H9 (cell line): ENCODE measurements at regions not wholly inside any gene's neighbourhood (a gene's known extent, or its start where the extent isn't known, plus 50 kb on each side); places are given as distances from the start of the nearest gene placed in this dataset.

Experiments
- DNase-seq: peaks from one replicate; pipeline ENCODE4 v3.0.0-alpha.2; 2017
- H2AFZ ChIP-seq: one replicate; pipeline ENCODE4 v1.6.1; 2013; ENCODE audit warnings: mild to moderate bottlenecking, low read length, control low read depth, moderate library complexity
- H2AK5ac ChIP-seq: 2 replicates; pipeline ENCODE4 v1.6.1; 2013; ENCODE audit warnings: low read length, control low read depth, mixed read lengths; ENCODE audit not compliant: insufficient read length
- H2BK120ac ChIP-seq: one replicate; pipeline ENCODE4 v1.6.1; 2013; ENCODE audit warnings: low read depth, mild to moderate bottlenecking, low read length, control low read depth, inconsistent platforms; ENCODE audit not compliant: poor library complexity, severe bottlenecking
- H2BK12ac ChIP-seq: 2 replicates; pipeline ENCODE4 v1.6.1; 2013; ENCODE audit warnings: low read length, control low read depth, mixed read lengths, low read depth; ENCODE audit not compliant: insufficient read length
- H2BK15ac ChIP-seq: 2 replicates; pipeline ENCODE4 v1.6.1; 2013; ENCODE audit warnings: low read depth, low read length, control low read depth
- H2BK20ac ChIP-seq: one replicate; pipeline ENCODE4 v1.6.1; 2013; ENCODE audit warnings: low read depth, mild to moderate bottlenecking, low read length, control low read depth, inconsistent platforms; ENCODE audit not compliant: poor library complexity, severe bottlenecking
- H2BK5ac ChIP-seq: 2 replicates; pipeline ENCODE4 v1.6.1; 2013; ENCODE audit warnings: low read length, control low read depth, mixed read lengths; ENCODE audit not compliant: insufficient read length
- H3K14ac ChIP-seq: 2 replicates; pipeline ENCODE4 v1.6.1; 2013; ENCODE audit warnings: low read length, control low read depth; ENCODE audit not compliant: insufficient read depth
- H3K18ac ChIP-seq: 2 replicates; pipeline ENCODE4 v1.6.1; 2013; ENCODE audit warnings: low read depth, mild to moderate bottlenecking, mixed read lengths, low read length, control low read depth; ENCODE audit not compliant: insufficient read length
- H3K23ac ChIP-seq: 2 replicates; pipeline ENCODE4 v1.6.1; 2013; ENCODE audit warnings: low read length, control low read depth, mixed read lengths, low read depth; ENCODE audit not compliant: insufficient read length
- H3K23me2 ChIP-seq: 2 replicates; pipeline ENCODE4 v1.6.1; 2013; ENCODE audit warnings: low read depth, mild to moderate bottlenecking, mixed read lengths, low read length, control low read depth; ENCODE audit not compliant: insufficient read length, poor library complexity, severe bottlenecking
- H3K27ac ChIP-seq: 2 replicates; pipeline ENCODE4 v1.5.1; 2013; ENCODE audit warnings: low read length, control low read depth, mixed read lengths, low read depth; ENCODE audit not compliant: insufficient read length
- H3K27me3 ChIP-seq: 2 replicates; pipeline ENCODE4 v1.6.1; 2013; ENCODE audit warnings: low read length, control low read depth, inconsistent platforms; ENCODE audit not compliant: insufficient read depth
- H3K4ac ChIP-seq: 2 replicates; pipeline ENCODE4 v1.6.1; 2013; ENCODE audit warnings: low read depth, mild to moderate bottlenecking, control low read depth, inconsistent platforms, low read length, moderate library complexity
- H3K4me1 ChIP-seq: 2 replicates; pipeline ENCODE4 v1.6.1; 2013; ENCODE audit warnings: low read length, control low read depth, inconsistent platforms; ENCODE audit not compliant: insufficient read depth
- H3K4me2 ChIP-seq: 2 replicates; pipeline ENCODE4 v1.6.1; 2013; ENCODE audit warnings: low read length, control low read depth, mixed read lengths; ENCODE audit not compliant: insufficient read length, insufficient read depth
- H3K56ac ChIP-seq: 2 replicates; pipeline ENCODE4 v1.6.1; 2013; ENCODE audit warnings: low read depth, mild to moderate bottlenecking, mixed read lengths, low read length, control low read depth; ENCODE audit not compliant: insufficient read length
- H3K79me1 ChIP-seq: 2 replicates; pipeline ENCODE4 v1.6.1; 2013; ENCODE audit warnings: low read depth, mild to moderate bottlenecking, moderate library complexity, low read length, control low read depth, inconsistent platforms; ENCODE audit not compliant: insufficient read depth, poor library complexity, severe bottlenecking
- H3K79me2 ChIP-seq: 2 replicates; pipeline ENCODE4 v1.6.1; 2013; ENCODE audit warnings: low read length, control low read depth, inconsistent platforms; ENCODE audit not compliant: insufficient read depth
- H3K9ac ChIP-seq: 2 replicates; pipeline ENCODE4 v1.6.1; 2013; ENCODE audit warnings: low read length, control low read depth, mixed read lengths; ENCODE audit not compliant: insufficient read length; ENCODE audit errors: extremely low read depth
- H3K9me3 ChIP-seq: one replicate; pipeline ENCODE4 v1.6.1; 2013; ENCODE audit warnings: low read depth, low read length, inconsistent platforms; ENCODE audit not compliant: control insufficient read depth
- H3T11ph ChIP-seq: one replicate; pipeline ENCODE4 v1.6.1; 2013; ENCODE audit warnings: mild to moderate bottlenecking, low read length, control low read depth, inconsistent platforms
- H4K20me1 ChIP-seq: one replicate; pipeline ENCODE4 v1.6.1; 2013; ENCODE audit not compliant: control insufficient read depth, insufficient read length, insufficient read depth
- H4K5ac ChIP-seq: 2 replicates; pipeline ENCODE4 v1.6.1; 2013; ENCODE audit warnings: low read depth, mild to moderate bottlenecking, mixed read lengths, low read length, control low read depth; ENCODE audit not compliant: insufficient read length
- H4K8ac ChIP-seq: replicated peaks from 2 replicates; pipeline ENCODE4 v1.6.1; 2013; ENCODE audit warnings: low read length, control low read depth, mixed read lengths, low read depth; ENCODE audit not compliant: insufficient read length
- H4K91ac ChIP-seq: 2 replicates; pipeline ENCODE4 v1.6.1; 2013; ENCODE audit warnings: low read depth, mild to moderate bottlenecking, moderate library complexity, mixed read lengths, low read length, control low read depth; ENCODE audit not compliant: insufficient read length
- H3K27ac Mint-ChIP-seq, 3 experiments: 2 replicates in 2 of 3; 3 replicates in 1 of 3; pipeline ENCODE4 v1.8.0; 2020 to 2021; ENCODE audit warnings: mixed read lengths in 3 of 3, mild to moderate bottlenecking in 1 of 3, moderate library complexity in 1 of 3
- H3K27me3 Mint-ChIP-seq: 2 replicates; pipeline ENCODE4 v1.8.0; 2021; ENCODE audit warnings: low read depth, mild to moderate bottlenecking, moderate library complexity, mixed read lengths
- H3K36me3 Mint-ChIP-seq, 3 experiments: 2 replicates in 2 of 3; 3 replicates in 1 of 3; pipeline ENCODE4 v1.8.0; 2020 to 2021; ENCODE audit warnings: low read depth in 3 of 3, mixed read lengths in 3 of 3; ENCODE audit not compliant: insufficient read depth in 1 of 3
- H3K4me1 Mint-ChIP-seq, 2 experiments: 2 replicates each; pipeline ENCODE4 v1.8.0; 2020; ENCODE audit warnings: mixed read lengths in 2 of 2
- H3K4me3 Mint-ChIP-seq, 2 experiments: 2 replicates in 1 of 2; 3 replicates in 1 of 2; pipeline ENCODE4 v1.8.0; 2020 to 2021; ENCODE audit warnings: mild to moderate bottlenecking in 2 of 2, mixed read lengths in 2 of 2, moderate library complexity in 1 of 2
- H3K9me3 Mint-ChIP-seq, 2 experiments: 2 replicates in 1 of 2; 3 replicates in 1 of 2; pipeline ENCODE4 v1.8.0; 2020; ENCODE audit warnings: mild to moderate bottlenecking in 2 of 2, mixed read lengths in 2 of 2, moderate library complexity in 1 of 2
- WGBS: extraction: QIAGEN DNeasy Blood & Tissue Kit; methylation state at CpG from one replicate; pipeline ENCODE4 v1.1.7; 2013; ENCODE audit warnings: missing lambda C conversion rate, low lambda C conversion rate, mixed read lengths; ENCODE audit not compliant: insufficient read length; ENCODE audit errors: extremely low coverage; 5-methylcytosine and 5-hydroxymethylcytosine counted together
- TF ChIP-seq, protein P1 (sequence below): fragments of 200-600 bp; sonication (generic); conservative IDR thresholded peaks from 3 replicates; pipeline ENCODE4 v1.8.0; 2021; ENCODE audit warnings: antibody characterized with exemption, mild to moderate bottlenecking

DNA sequence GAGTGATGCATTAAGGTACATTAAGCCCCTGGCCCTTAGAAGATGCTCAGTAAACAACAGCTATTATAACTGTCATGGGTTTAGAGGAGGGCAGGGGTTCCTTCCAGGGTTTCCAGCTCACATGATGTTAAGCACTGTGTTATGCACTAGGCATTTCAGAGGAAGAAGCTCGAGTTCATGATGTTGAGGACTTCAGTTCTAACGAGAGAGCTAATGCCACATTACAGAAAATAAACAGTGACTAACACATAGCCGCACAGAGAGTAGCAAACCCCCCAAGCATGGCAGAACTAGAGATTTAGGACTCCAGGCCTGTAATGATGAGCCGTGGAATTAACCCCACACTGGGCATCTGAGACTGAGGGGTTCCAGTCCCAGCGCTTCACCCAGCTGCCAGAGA is 105.2 kb downstream of the UNC5CL start:
- Histone ChIP-seq H3T11ph (no peak overlapping the region), H2BK12ac (no peak overlapping the region), H4K20me1 (no peaks in the 10 kb centered on the region), H3K56ac (no peak overlapping the region), H3K4ac (no peak overlapping the region), H3K79me2 (no peaks in the 10 kb centered on the region), H2AFZ (no peak overlapping the region), H3K23me2 (no peaks in the 10 kb centered on the region), H2BK15ac (no peak overlapping the region), H4K8ac (no peak overlapping the region), H3K4me2 (no peak overlapping the region), H3K9ac (no peak overlapping the region), H4K91ac (no peak overlapping the region), H3K27ac (no peak overlapping the region), H2BK5ac (no peak overlapping the region), H4K5ac (no peak overlapping the region), H3K79me1 (no peaks in the 10 kb centered on the region), H3K18ac (no peak overlapping the region), H3K9me3 (no peaks in the 10 kb centered on the region), H2BK20ac (no peak overlapping the region), H3K14ac (no peak overlapping the region), H3K4me1 (no peaks in the 10 kb centered on the region; the same call in 1 of the 2 replicates), H3K27me3 (no peaks in the 10 kb centered on the region), H3K23ac (no peak overlapping the region), H2AK5ac (no peak overlapping the region), H2BK120ac (no peak overlapping the region)
- WGBS: no CpG with 5 or more reads among the region's 5 CpGs
- peaks cover 8 to 12% of the 10 kb centered on the region in 2 experiments for H3K4me1 Mint-ChIP-seq
- no peak overlapping the region for H3K27ac Mint-ChIP-seq
- H3K36me3 Mint-ChIP-seq: no peaks in the 10 kb centered on the region
- no peaks in the 10 kb centered on the region for H3K9me3 Mint-ChIP-seq
- H3K27me3 Mint-ChIP-seq: peaks cover 3% of the 10 kb centered on the region; the same call in 1 of the 2 replicates
- TF ChIP-seq, protein P1, sequence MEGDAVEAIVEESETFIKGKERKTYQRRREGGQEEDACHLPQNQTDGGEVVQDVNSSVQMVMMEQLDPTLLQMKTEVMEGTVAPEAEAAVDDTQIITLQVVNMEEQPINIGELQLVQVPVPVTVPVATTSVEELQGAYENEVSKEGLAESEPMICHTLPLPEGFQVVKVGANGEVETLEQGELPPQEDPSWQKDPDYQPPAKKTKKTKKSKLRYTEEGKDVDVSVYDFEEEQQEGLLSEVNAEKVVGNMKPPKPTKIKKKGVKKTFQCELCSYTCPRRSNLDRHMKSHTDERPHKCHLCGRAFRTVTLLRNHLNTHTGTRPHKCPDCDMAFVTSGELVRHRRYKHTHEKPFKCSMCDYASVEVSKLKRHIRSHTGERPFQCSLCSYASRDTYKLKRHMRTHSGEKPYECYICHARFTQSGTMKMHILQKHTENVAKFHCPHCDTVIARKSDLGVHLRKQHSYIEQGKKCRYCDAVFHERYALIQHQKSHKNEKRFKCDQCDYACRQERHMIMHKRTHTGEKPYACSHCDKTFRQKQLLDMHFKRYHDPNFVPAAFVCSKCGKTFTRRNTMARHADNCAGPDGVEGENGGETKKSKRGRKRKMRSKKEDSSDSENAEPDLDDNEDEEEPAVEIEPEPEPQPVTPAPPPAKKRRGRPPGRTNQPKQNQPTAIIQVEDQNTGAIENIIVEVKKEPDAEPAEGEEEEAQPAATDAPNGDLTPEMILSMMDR: no peak
- no peak for DNase-seq
- no peak overlapping the region for H3K4me3 Mint-ChIP-seq
